ENCODE measurements at regions not wholly inside any gene's neighbourhood (a gene's known extent, or its start where the extent isn't known, plus 50 kb on each side); places are given as distances from the start of the nearest gene placed in this dataset.

GRCh38 chr6:156533872-156534524, 243.2 kb upstream of the ARID1B start:
- DNase-seq = no peak
- H3K36me3 ChIP-seq (ENCODE audit: control insufficient read depth, insufficient read depth, low read length) = no peaks in the 10 kb centered on the region
- no peak overlapping the region for H3K27ac ChIP-seq (ENCODE audit: low read length)
- no peaks in the 10 kb centered on the region for H3K9me3 ChIP-seq (ENCODE audit: control insufficient read depth, low read depth, low read length)
- H3K4me3 ChIP-seq (ENCODE audit: low read length) = no peak overlapping the region
- WGBS (ENCODE audit: insufficient coverage, low lambda C conversion rate) = 67% methylated on average over 1 of the region's 4 CpGs
- no peaks in the 10 kb centered on the region for H3K27me3 ChIP-seq (ENCODE audit: control insufficient read depth, insufficient read depth, low read length)
- no peaks in the 10 kb centered on the region for H3K4me1 ChIP-seq (ENCODE audit: control insufficient read depth, insufficient read depth, low read length)

GRCh38 chr6:156526081-156526480, 251.1 kb upstream of the ARID1B start:
- WGBS (ENCODE audit: insufficient coverage, low lambda C conversion rate) = no CpG with 5 or more reads among the region's 7 CpGs
- no peak overlapping the region for H3K27ac ChIP-seq (ENCODE audit: low read length)

DNA sequence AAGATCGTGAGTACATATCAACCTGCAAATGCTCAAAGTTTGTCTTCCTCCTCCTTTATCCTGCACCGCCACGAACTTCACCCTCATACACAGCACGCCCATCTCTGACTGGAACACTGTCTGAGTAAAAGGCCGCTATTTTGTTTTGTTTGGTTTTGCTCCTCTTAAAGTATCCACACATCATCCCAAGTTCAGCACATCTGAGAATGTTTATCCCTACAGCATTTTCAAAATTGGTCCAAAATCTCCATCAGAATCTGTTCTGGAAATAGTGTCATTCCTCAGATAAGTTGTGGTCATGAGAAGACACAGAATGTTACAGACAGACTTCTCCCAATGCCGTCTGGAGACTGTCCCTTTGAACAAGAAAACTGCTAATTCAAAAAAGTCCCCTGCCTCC, 251.6 kb upstream of the ARID1B start:
- Histone ChIP-seq H3K9me3 (ENCODE audit: control insufficient read depth, low read depth, low read length) (no peaks in the 10 kb centered on the region), H3K36me3 (ENCODE audit: control insufficient read depth, insufficient read depth, low read length) (no peaks in the 10 kb centered on the region), H3K4me1 (ENCODE audit: control insufficient read depth, insufficient read depth, low read length) (no peaks in the 10 kb centered on the region), H3K4me3 (ENCODE audit: low read length) (no peak overlapping the region), H3K27me3 (ENCODE audit: control insufficient read depth, insufficient read depth, low read length) (no peaks in the 10 kb centered on the region), H3K27ac (ENCODE audit: low read length) (no peak overlapping the region)
- no peak for DNase-seq
- WGBS (ENCODE audit: insufficient coverage, low lambda C conversion rate) = 75% methylated on average over 2 of the region's 6 CpGs

More at GRCh38 chr6:156526081-156526480, 251.1 kb upstream of the ARID1B start:
- no peak for DNase-seq
- Histone ChIP-seq H3K4me3 (ENCODE audit: low read length) (no peak overlapping the region), H3K9me3 (ENCODE audit: control insufficient read depth, low read depth, low read length) (no peaks in the 10 kb centered on the region), H3K36me3 (ENCODE audit: control insufficient read depth, insufficient read depth, low read length) (no peaks in the 10 kb centered on the region), H3K27me3 (ENCODE audit: control insufficient read depth, insufficient read depth, low read length) (no peaks in the 10 kb centered on the region), H3K4me1 (ENCODE audit: control insufficient read depth, insufficient read depth, low read length) (no peaks in the 10 kb centered on the region)

- WGBS (ENCODE audit: insufficient coverage, low lambda C conversion rate) = 100% methylated on average over 1 of the region's 2 CpGs
- no peaks in the 10 kb centered on the region for H3K36me3 ChIP-seq (ENCODE audit: control insufficient read depth, insufficient read depth, low read length)
- H3K27ac ChIP-seq (ENCODE audit: low read length) = no peak overlapping the region
- DNase-seq = no peak
- no peaks in the 10 kb centered on the region for H3K4me1 ChIP-seq (ENCODE audit: control insufficient read depth, insufficient read depth, low read length)
- H3K4me3 ChIP-seq (ENCODE audit: low read length) = no peak overlapping the region
- H3K9me3 ChIP-seq (ENCODE audit: control insufficient read depth, low read depth, low read length) = no peaks in the 10 kb centered on the region
- H3K27me3 ChIP-seq (ENCODE audit: control insufficient read depth, insufficient read depth, low read length) = no peaks in the 10 kb centered on the region
Measured at GRCh38 chr6:156519940-156520339, 257.2 kb upstream of the ARID1B start.

DNA sequence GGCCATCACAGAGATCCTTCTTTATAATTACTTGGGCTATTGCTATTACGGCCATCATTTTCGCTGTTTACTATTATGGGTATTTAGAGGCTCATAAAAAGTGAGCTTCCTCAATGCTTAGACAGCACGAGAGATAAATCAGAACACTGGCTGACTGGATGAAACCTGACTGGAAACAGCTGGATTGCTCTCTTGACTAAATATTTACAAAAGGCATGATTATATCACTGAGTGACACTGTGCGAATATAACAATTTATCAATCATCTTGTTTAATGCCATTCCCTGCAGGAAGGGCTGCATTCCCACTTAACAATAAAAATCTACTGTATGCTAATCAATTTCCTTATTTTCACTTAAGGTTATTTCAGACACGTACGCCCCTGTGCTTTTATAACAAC, 260.1 kb upstream of the ARID1B start:
- H3K36me3 ChIP-seq (ENCODE audit: control insufficient read depth, insufficient read depth, low read length) = no peaks in the 10 kb centered on the region
- H3K27me3 ChIP-seq (ENCODE audit: control insufficient read depth, insufficient read depth, low read length) = no peaks in the 10 kb centered on the region
- no peaks in the 10 kb centered on the region for H3K9me3 ChIP-seq (ENCODE audit: control insufficient read depth, low read depth, low read length)
- 0% methylated on average over 1 of the region's 6 CpGs for WGBS (ENCODE audit: insufficient coverage, low lambda C conversion rate)
- H3K4me3 ChIP-seq (ENCODE audit: low read length) = no peak overlapping the region
- DNase-seq = peak in 1 of 2 donors; percentile 14
- no peak overlapping the region for H3K27ac ChIP-seq (ENCODE audit: low read length)
- H3K4me1 ChIP-seq (ENCODE audit: control insufficient read depth, insufficient read depth, low read length) = no peaks in the 10 kb centered on the region

- Histone ChIP-seq H3K27me3 (ENCODE audit: control insufficient read depth, insufficient read depth, low read length) (no peaks in the 10 kb centered on the region), H3K27ac (ENCODE audit: low read length) (no peak overlapping the region), H3K4me1 (ENCODE audit: control insufficient read depth, insufficient read depth, low read length) (no peaks in the 10 kb centered on the region), H3K9me3 (ENCODE audit: control insufficient read depth, low read depth, low read length) (no peaks in the 10 kb centered on the region), H3K4me3 (ENCODE audit: low read length) (no peak overlapping the region), H3K36me3 (ENCODE audit: control insufficient read depth, insufficient read depth, low read length) (no peaks in the 10 kb centered on the region)
- DNase-seq = no peak
- 74% methylated on average over 2 of the region's 4 CpGs for WGBS (ENCODE audit: insufficient coverage, low lambda C conversion rate)
Measured at GRCh38 chr6:156515242-156515641, 261.9 kb upstream of the ARID1B start.

GRCh38 chr6:156513504-156513903, 263.7 kb upstream of the ARID1B start:
- H3K4me3 ChIP-seq (ENCODE audit: low read length) = no peak overlapping the region
- no peak overlapping the region for H3K27ac ChIP-seq (ENCODE audit: low read length)
- no peaks in the 10 kb centered on the region for H3K36me3 ChIP-seq (ENCODE audit: control insufficient read depth, insufficient read depth, low read length)
- no peak for DNase-seq
- H3K27me3 ChIP-seq (ENCODE audit: control insufficient read depth, insufficient read depth, low read length) = no peaks in the 10 kb centered on the region
- H3K9me3 ChIP-seq (ENCODE audit: control insufficient read depth, low read depth, low read length) = no peaks in the 10 kb centered on the region
- no peaks in the 10 kb centered on the region for H3K4me1 ChIP-seq (ENCODE audit: control insufficient read depth, insufficient read depth, low read length)
- no CpG with 5 or more reads among the region's 2 CpGs for WGBS (ENCODE audit: insufficient coverage, low lambda C conversion rate)

DNA sequence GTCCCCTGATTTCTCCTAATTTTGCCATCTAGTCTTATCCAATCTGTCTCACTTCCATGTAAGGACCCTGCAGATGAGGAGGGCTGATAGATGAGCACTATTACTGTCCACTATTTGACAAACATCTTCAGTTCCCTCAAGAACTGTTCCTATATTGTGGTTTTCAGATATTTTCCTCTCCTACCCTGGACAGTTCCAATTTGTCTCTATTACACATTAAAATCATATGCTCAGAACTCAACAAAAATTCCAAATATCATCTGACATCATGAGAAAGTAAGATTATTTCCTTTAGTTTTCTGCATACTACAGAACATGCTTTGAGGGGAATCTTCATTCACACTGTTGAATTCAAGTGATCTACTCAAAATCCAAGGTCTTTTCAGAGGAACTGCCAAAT, 265.6 kb upstream of the ARID1B start:
- Histone ChIP-seq H3K27ac (ENCODE audit: low read length) (no peak overlapping the region), H3K27me3 (ENCODE audit: control insufficient read depth, insufficient read depth, low read length) (peaks cover 5% of the 10 kb centered on the region), H3K4me3 (ENCODE audit: low read length) (no peak overlapping the region), H3K9me3 (ENCODE audit: control insufficient read depth, low read depth, low read length) (no peaks in the 10 kb centered on the region), H3K36me3 (ENCODE audit: control insufficient read depth, insufficient read depth, low read length) (no peaks in the 10 kb centered on the region), H3K4me1 (ENCODE audit: control insufficient read depth, insufficient read depth, low read length) (no peaks in the 10 kb centered on the region)
- no peak for DNase-seq

- Histone ChIP-seq H3K27me3 (ENCODE audit: control insufficient read depth, insufficient read depth, low read length) (peaks cover 5% of the 10 kb centered on the region), H3K4me3 (ENCODE audit: low read length) (no peak overlapping the region), H3K36me3 (ENCODE audit: control insufficient read depth, insufficient read depth, low read length) (no peaks in the 10 kb centered on the region), H3K27ac (ENCODE audit: low read length) (no peak overlapping the region), H3K9me3 (ENCODE audit: control insufficient read depth, low read depth, low read length) (no peaks in the 10 kb centered on the region), H3K4me1 (ENCODE audit: control insufficient read depth, insufficient read depth, low read length) (no peaks in the 10 kb centered on the region)
- DNase-seq = no peak
- 67% methylated on average over 1 of the region's 5 CpGs for WGBS (ENCODE audit: insufficient coverage, low lambda C conversion rate)
Measured at GRCh38 chr6:156511051-156511450, 266.1 kb upstream of the ARID1B start.

- H3K4me3 ChIP-seq (ENCODE audit: low read length) = no peak overlapping the region
- H3K36me3 ChIP-seq (ENCODE audit: control insufficient read depth, insufficient read depth, low read length) = no peaks in the 10 kb centered on the region
- peaks cover 5% of the 10 kb centered on the region for H3K27me3 ChIP-seq (ENCODE audit: control insufficient read depth, insufficient read depth, low read length)
- H3K27ac ChIP-seq (ENCODE audit: low read length) = no peak overlapping the region
- H3K4me1 ChIP-seq (ENCODE audit: control insufficient read depth, insufficient read depth, low read length) = no peaks in the 10 kb centered on the region
- WGBS (ENCODE audit: insufficient coverage, low lambda C conversion rate) = 63% methylated on average over 2 of the region's 2 CpGs
- no peak for DNase-seq
- no peaks in the 10 kb centered on the region for H3K9me3 ChIP-seq (ENCODE audit: control insufficient read depth, low read depth, low read length)
Measured at GRCh38 chr6:156510242-156510641, 266.9 kb upstream of the ARID1B start.

GRCh38 chr6:156509496-156509895, 267.7 kb upstream of the ARID1B start:
- no peaks in the 10 kb centered on the region for H3K9me3 ChIP-seq (ENCODE audit: control insufficient read depth, low read depth, low read length)

More at GRCh38 chr6:156509496-156509895, 267.7 kb upstream of the ARID1B start:
- Histone ChIP-seq H3K27ac (ENCODE audit: low read length) (no peak overlapping the region), H3K4me1 (ENCODE audit: control insufficient read depth, insufficient read depth, low read length) (no peaks in the 10 kb centered on the region), H3K36me3 (ENCODE audit: control insufficient read depth, insufficient read depth, low read length) (no peaks in the 10 kb centered on the region), H3K27me3 (ENCODE audit: control insufficient read depth, insufficient read depth, low read length) (peaks cover 5% of the 10 kb centered on the region), H3K4me3 (ENCODE audit: low read length) (no peak overlapping the region)
- no peak for DNase-seq
- WGBS (ENCODE audit: insufficient coverage, low lambda C conversion rate) = 100% methylated on average over 1 of the region's 9 CpGs

All from large intestine (tissue), 3 donors.